ENCODE measurements at regions not wholly inside any gene's neighbourhood (a gene's known extent, or its start where the extent isn't known, plus 50 kb on each side); places are given as distances from the start of the nearest gene placed in this dataset.

- no peak for TF ChIP-seq SIN3A (IDR thresholded peaks at IDR 0.05; ENCODE audit: borderline replicate concordance, insufficient read depth, low read length)
- no peak for TF ChIP-seq POLR2AphosphoS5 (IDR thresholded peaks at IDR 0.05; ENCODE audit: low read depth, low read length)
- no peak for TF ChIP-seq REST (IDR thresholded peaks at IDR 0.05; ENCODE audit: insufficient read depth in 1 of 2, low read depth in 2 of 2, low read length in 2 of 2)
- TF ChIP-seq TAF1 (IDR thresholded peaks at IDR 0.05; ENCODE audit: borderline replicate concordance, insufficient read depth, low read length) = no peak
Measured at GRCh38 chr10:33843379-33843778, 508.9 kb upstream of the NRP1 start.

Data from PFSK-1 (cell line).